PC-9 (cell line): ENCODE measurements at regions not wholly inside any gene's neighbourhood (a gene's known extent, or its start where the extent isn't known, plus 50 kb on each side); places are given as distances from the start of the nearest gene placed in this dataset.

Source experiments
- BruUV-seq: library from RNA; stranded (reverse); fragments of 400-500 nt; replicated peaks from 2 replicates; lab custom pipeline; 2021; lab: Mats Ljungman, UMichigan
- CTCF ChIA-PET: fragments of 300-600 bp; sonication (Branson Sonifier 250); formaldehyde crosslinking; loops from one replicate; lab custom pipeline; 2022; ENCODE audit warnings: antibody characterized with exemption; lab: Charles Lee
- POLR2A ChIA-PET: fragments of 300-600 bp; sonication (Branson Sonifier 250); formaldehyde crosslinking; loops from one replicate; lab custom pipeline; 2022; ENCODE audit warnings: antibody characterized with exemption; ENCODE audit not compliant: unreplicated experiment; lab: Charles Lee
- DNase-seq, 2 experiments: peaks; one replicate each; pipeline versions ENCODE4 v3.0.0 to v3.0.0-alpha.2; 2015 to 2022; ENCODE audit warnings: mixed read lengths in 1 of 2
- H2AFZ ChIP-seq: fragments of 200-600 bp; sonication (generic); 2 replicates; pipeline ENCODE4 v1.8.1; 2017; ENCODE audit warnings: antibody characterized with exemption
- H3F3A ChIP-seq: fragments of 200-600 bp; sonication (generic); 2 replicates; pipeline ENCODE4 v1.8.1; 2017; ENCODE audit warnings: antibody characterized with exemption, mild to moderate bottlenecking, low read depth; ENCODE audit not compliant: insufficient read depth
- H3K27ac ChIP-seq: fragments of 200-600 bp; sonication (generic); 2 replicates; pipeline ENCODE4 v1.6.1; 2016; ENCODE audit warnings: mixed run types
- H3K27me3 ChIP-seq: fragments of 200-600 bp; sonication (generic); 2 replicates; pipeline ENCODE4 v1.6.1; 2016; ENCODE audit warnings: low read depth, mixed run types; ENCODE audit not compliant: insufficient read depth
- H3K36me3 ChIP-seq: fragments of 200-600 bp; sonication (generic); 2 replicates; pipeline ENCODE4 v1.6.1; 2016; ENCODE audit warnings: low read depth, mixed run types
- H3K4me1 ChIP-seq: fragments of 200-600 bp; sonication (generic); replicated peaks from 2 replicates; pipeline ENCODE4 v1.6.1; 2016; ENCODE audit warnings: mixed run types; ENCODE audit not compliant: insufficient read depth
- H3K4me2 ChIP-seq: fragments of 200-600 bp; sonication (generic); 2 replicates; pipeline ENCODE4 v1.6.1; 2017; ENCODE audit warnings: mixed run types
- H3K4me3 ChIP-seq: fragments of 200-600 bp; sonication (generic); 2 replicates; pipeline ENCODE4 v1.6.1; 2016; ENCODE audit warnings: mixed run types
- H3K79me2 ChIP-seq: fragments of 200-600 bp; sonication (generic); 2 replicates; pipeline ENCODE4 v1.6.1; 2017; ENCODE audit warnings: low read depth, mixed run types
- H3K9me2 ChIP-seq: fragments of 200-600 bp; sonication (generic); 2 replicates; pipeline ENCODE4 v1.8.1; 2017; ENCODE audit warnings: mild to moderate bottlenecking; ENCODE audit not compliant: insufficient read depth
- H3K9me3 ChIP-seq: fragments of 200-600 bp; sonication (generic); 2 replicates; pipeline ENCODE4 v1.8.1; 2016; ENCODE audit warnings: low read depth; ENCODE audit not compliant: insufficient read depth
- H4K20me1 ChIP-seq: fragments of 200-600 bp; sonication (generic); 2 replicates; pipeline ENCODE4 v1.8.1; 2017; ENCODE audit not compliant: insufficient read depth
- EZH2 ChIP-seq: fragments of 200-600 bp; sonication (generic); IDR thresholded peaks from 2 replicates; pipeline ENCODE4 v1.8.0; 2017; ENCODE audit warnings: antibody characterized with exemption, low read depth
- intact Hi-C: fragments of 100-400 bp; cut with micrococcal nuclease; formaldehyde crosslinking; loops from one replicate; pipeline ENCODE4 v1.10.0; 2022; ENCODE audit not compliant: unreplicated experiment
- TF ChIP-seq, protein P1 (sequence below): fragments of 200-600 bp; sonication (generic); conservative IDR thresholded peaks from 2 replicates; pipeline ENCODE4 v1.6.1; 2017; ENCODE audit warnings: mixed run types, antibody characterized with exemption, mild to moderate bottlenecking, moderate library complexity

DNA sequence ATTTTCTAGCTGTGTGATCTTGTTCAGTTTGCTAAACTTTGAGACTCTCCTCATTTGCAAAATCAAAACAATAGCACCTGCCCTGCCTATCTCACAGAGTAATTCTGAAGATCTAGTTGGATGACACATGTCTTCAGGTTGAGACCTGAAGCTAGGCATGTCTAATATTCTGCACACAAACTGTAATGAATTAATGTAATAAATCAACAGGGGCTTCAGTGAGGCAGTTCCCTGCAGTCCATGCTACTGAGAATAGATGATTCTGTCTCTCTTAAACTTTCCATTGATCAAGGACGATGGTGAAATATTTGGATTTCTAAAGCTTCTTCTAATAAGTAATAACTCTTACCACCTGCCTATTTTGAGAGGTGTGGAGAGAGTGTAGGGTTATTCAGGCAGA is 268.1 kb upstream of the TMTC4 start:
- TF ChIP-seq, protein P1, sequence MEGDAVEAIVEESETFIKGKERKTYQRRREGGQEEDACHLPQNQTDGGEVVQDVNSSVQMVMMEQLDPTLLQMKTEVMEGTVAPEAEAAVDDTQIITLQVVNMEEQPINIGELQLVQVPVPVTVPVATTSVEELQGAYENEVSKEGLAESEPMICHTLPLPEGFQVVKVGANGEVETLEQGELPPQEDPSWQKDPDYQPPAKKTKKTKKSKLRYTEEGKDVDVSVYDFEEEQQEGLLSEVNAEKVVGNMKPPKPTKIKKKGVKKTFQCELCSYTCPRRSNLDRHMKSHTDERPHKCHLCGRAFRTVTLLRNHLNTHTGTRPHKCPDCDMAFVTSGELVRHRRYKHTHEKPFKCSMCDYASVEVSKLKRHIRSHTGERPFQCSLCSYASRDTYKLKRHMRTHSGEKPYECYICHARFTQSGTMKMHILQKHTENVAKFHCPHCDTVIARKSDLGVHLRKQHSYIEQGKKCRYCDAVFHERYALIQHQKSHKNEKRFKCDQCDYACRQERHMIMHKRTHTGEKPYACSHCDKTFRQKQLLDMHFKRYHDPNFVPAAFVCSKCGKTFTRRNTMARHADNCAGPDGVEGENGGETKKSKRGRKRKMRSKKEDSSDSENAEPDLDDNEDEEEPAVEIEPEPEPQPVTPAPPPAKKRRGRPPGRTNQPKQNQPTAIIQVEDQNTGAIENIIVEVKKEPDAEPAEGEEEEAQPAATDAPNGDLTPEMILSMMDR = no peak
- no peak for TF ChIP-seq EZH2
- H3K27ac ChIP-seq = no peak overlapping the region
- no peak overlapping the region for H3K4me3 ChIP-seq
- no peak for DNase-seq
- peaks cover 92% of the 10 kb centered on the region for H3K27me3 ChIP-seq
- no peaks in the 10 kb centered on the region for H3K36me3 ChIP-seq
- CTCF ChIA-PET = no interaction called here
- H3K9me3 ChIP-seq = no peaks in the 10 kb centered on the region
- intact Hi-C loops = no loop called here
- BruUV-seq = no TSS peak
- no peaks in the 10 kb centered on the region for H4K20me1 ChIP-seq
- no peaks in the 10 kb centered on the region for H3K79me2 ChIP-seq
- POLR2A ChIA-PET = no interaction called here
- no peak overlapping the region for H2AFZ ChIP-seq
- no peaks in the 10 kb centered on the region for H3K4me1 ChIP-seq
- no peaks in the 10 kb centered on the region for H3F3A ChIP-seq
- no peak overlapping the region for H3K4me2 ChIP-seq
- no peaks in the 10 kb centered on the region for H3K9me2 ChIP-seq

DNA sequence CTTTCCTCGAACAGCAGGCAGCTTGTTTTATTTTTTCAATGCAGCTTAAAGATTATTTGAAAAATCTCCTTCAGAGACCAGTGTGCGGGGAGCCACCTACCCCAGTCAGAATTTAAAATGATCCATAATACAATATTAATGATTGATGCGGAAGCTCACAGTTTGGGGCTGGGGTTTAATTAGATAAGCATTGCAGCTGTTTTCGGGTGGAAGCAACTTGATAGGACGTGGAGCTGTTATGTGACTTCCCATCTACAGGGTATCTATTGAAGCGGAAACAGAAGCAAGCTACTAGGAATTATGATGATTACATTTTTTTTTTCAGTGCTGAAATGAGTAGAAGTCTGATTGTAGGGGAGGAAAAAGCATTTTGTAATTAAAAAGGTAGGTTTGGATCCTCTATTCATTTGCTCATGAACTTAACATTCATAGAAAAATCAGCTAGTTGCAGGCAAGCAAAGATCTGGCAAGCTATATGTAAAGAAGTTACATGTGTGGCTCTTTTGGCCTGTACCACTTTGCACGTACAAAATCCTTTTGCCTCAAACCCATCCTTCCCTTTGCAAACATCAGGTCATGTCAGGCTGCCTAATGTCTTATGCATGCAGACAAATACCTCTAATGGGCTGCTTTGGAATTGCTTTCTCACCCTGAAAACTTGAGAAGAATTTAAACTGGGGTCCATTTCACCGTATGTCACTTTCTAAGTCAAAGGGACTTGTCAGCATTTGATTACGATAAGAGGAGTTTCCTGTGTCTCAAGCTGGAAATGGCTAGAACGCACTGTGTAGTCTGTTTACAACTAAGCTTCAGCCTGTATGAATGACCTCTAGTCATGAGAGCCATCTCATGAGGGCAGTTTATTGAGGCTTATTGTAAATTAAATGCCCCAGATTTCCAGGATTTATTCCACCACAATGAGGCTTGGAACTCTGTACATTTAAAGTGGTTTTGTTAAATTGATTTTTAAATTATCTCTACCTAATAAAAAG is 267.1 kb upstream of the TMTC4 start:
- CTCF ChIA-PET = no interaction called here
- no peak for DNase-seq
- Histone ChIP-seq H3F3A (no peaks in the 10 kb centered on the region), H3K4me1 (no peaks in the 10 kb centered on the region), H4K20me1 (no peaks in the 10 kb centered on the region), H3K79me2 (no peaks in the 10 kb centered on the region), H2AFZ (no peak overlapping the region), H3K4me2 (no peak overlapping the region), H3K27ac (no peak overlapping the region), H3K27me3 (peaks cover 86% of the 10 kb centered on the region), H3K36me3 (no peaks in the 10 kb centered on the region), H3K4me3 (no peak overlapping the region), H3K9me2 (no peaks in the 10 kb centered on the region), H3K9me3 (no peaks in the 10 kb centered on the region)
- no peak for TF ChIP-seq EZH2
- TF ChIP-seq, protein P1 = no peak
- no TSS peak for BruUV-seq
- intact Hi-C loops = no loop called here
- POLR2A ChIA-PET = no interaction called here

DNA sequence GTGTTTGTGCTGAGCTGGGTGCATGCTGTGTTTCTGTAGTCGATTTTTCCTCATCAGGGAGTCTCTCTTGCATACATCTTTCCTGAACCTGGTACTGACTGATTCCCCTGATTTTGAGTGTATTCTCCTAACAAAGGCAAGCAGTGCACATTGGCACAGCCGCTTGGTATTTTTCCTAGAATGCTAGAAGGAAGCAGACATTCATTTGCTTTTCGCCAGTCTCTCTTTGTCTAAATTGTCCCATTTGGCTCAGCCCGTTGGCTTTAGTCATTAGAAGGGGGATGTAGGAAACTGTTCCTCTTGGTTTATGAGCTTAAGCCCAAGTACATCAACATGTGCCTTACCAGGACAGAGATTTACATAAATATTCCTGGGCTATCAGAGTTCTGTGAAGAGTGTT is 266.1 kb upstream of the TMTC4 start:
- peaks cover 86% of the 10 kb centered on the region for H3K27me3 ChIP-seq

More for the DNA sequence above, 266.1 kb upstream of the TMTC4 start:
- TF ChIP-seq EZH2 = no peak
- TF ChIP-seq, protein P1 = no peak
- intact Hi-C loops = no loop called here
- POLR2A ChIA-PET = no interaction called here
- Histone ChIP-seq H3F3A (no peaks in the 10 kb centered on the region), H3K9me3 (no peaks in the 10 kb centered on the region), H3K4me2 (no peak overlapping the region), H3K9me2 (no peaks in the 10 kb centered on the region), H3K4me1 (no peaks in the 10 kb centered on the region), H3K79me2 (no peaks in the 10 kb centered on the region), H2AFZ (no peak overlapping the region), H3K4me3 (no peak overlapping the region), H4K20me1 (no peaks in the 10 kb centered on the region), H3K36me3 (no peaks in the 10 kb centered on the region), H3K27ac (no peak overlapping the region)
- BruUV-seq = no TSS peak
- CTCF ChIA-PET = no interaction called here
- no peak for DNase-seq
